CD4-positive, alpha-beta T cell treated with Interleukin-10 for 1 hour (primary cell): ENCODE measurements at regions not wholly inside any gene's neighbourhood (a gene's known extent, or its start where the extent isn't known, plus 50 kb on each side); places are given as distances from the start of the nearest gene placed in this dataset.

Experiments
- DNase-seq: peaks from one replicate; pipeline ENCODE4 v3.0.0-alpha.2; 2020

DNA sequence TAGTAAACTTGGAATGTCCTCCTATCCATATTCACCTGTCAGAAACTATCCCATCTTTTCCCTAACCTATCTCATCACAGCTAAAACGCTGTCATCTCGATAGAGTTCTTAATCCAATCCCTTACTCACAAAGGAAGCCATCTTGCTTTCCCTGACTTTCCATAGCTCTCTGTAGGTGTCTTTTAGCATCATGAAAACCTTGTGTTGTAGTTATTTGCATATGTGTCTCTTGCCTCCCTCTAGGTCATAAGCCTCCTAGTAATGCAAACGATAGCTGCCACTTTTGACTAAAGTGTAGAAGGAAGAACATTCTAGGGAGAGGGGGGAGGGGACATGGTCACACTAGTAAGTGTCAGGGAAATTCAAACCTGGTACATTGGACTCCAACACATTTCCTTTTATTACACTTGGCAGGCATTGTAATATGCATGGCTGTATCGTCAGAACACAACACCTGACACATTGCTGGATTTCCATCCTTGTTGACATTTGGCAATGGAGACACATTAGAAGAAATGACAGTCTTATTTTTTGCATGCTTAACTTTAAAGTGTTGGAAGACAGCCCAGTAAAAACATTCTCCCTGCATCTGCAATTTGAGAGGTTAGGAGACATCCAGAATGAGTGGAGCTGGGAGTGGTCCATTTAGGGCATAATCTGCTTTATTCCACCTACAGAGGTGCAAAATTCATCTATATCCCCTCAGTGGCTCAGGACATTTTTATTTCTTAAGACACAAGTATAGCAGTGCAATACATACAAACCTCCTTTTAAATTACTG is 283.4 kb downstream of the HAO1 start:
- DNase-seq = no peak

DNA sequence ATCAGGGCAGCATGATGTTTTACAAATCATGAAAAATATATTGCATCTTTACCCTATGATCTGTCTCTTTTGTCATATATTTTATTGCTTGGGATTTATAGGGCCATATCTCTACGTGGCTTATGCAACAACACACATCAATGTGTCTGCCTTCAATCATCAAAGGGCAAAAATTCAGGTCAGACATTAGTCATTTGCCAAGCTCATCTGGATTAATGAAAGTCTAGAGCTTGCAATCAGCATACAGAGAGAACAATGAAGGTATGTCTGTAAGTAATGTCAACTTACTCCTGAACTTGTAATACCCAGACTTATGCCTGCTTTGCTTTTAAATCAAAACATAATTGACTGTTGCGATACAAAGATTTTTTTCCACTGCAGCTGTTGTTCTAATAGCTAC is 282.7 kb downstream of the HAO1 start:
- DNase-seq = no peak

DNA sequence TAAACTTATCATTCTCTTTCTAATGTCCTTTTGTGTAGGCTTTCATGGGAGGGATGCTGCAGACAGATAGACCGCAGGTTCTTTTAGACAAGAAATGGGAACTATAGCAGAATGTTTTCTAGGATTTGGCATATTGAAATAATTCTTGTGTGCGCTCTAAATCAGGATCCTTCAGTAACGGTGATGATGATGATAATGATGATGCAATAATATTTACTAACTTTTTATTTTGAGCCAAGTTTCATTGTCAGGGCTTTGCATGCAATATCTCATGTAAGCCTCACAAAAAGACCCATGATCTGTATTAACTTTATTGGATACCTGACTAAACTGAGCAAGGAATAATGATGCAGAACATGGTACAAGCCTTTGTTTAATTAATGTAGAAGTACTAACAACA is 280.1 kb downstream of the HAO1 start:
- DNase-seq = no peak

DNA sequence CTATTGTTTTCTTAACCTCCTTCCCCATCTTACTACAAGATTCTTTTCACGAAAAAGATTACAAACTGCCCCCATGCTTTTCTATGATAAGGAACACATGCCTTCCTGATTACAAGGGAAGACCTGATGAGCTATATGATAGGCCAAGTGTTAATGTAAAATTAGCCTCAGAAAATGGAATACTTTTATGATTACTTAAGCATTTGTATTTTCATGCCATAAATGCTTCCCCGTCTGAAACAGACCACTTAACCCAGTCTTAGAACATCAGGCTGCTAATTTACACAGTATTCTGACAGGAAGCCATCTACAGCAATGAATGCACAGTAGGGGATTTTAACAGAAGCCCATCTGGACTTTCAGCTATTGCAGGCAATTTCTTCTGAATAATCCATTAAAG is 274.9 kb downstream of the HAO1 start:
- DNase-seq = no peak

DNA sequence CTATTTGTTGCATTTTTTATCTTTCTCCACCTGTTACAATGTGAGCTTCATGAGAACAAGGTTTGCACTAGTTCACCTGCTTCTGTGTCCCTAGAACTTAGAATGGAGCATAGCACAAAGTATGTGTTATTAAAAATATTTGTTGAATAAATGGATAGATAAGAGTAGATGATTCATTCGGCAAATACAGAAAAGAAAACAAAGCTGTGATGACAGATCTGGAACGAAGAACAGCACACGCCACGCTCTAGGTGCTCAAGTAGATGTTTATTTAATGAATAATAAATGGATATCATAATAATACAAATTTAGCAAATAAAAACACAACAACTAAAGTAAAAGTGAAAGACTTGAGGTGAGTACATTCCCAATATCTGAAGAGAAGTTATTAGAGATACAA is 273.1 kb downstream of the HAO1 start:
- no peak for DNase-seq

DNA sequence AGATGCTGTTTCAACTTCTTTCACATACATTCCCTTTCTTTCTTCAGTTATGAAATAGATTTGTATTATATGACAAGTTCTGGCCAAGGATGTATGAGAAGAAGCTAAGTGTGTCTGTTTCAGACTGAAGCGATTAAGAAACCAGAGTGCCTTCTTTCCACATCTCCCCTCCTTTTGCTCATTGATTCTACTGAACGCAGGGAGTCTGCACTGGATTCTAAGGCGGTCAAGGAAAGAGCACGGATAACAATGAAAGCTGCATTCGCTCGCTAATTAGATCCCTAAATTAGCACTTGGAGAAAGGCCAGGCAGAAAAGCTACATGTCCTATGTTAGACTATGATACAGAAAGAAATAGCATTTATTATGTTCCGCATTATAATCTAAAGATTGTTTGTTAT is 267.7 kb downstream of the HAO1 start:
- DNase-seq = no peak

DNA sequence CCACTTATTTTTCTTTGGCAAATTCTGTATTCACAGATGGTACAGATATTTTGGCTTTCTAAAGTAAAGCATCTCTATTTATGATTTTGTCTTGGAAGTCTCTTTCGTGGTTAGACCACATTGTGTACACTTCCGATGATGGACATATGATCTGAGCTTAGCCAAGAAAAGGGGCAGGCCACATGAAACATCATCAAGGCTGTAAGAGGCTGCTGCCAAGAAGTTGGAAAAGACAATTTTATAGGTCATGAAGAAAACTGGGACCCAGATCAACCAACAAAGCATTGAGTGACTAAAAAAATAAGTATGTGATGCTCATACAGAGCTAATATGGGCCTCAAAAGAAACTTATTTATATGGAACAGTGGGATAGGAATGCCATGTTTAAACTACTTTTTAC is 266.4 kb downstream of the HAO1 start:
- no peak for DNase-seq

DNA sequence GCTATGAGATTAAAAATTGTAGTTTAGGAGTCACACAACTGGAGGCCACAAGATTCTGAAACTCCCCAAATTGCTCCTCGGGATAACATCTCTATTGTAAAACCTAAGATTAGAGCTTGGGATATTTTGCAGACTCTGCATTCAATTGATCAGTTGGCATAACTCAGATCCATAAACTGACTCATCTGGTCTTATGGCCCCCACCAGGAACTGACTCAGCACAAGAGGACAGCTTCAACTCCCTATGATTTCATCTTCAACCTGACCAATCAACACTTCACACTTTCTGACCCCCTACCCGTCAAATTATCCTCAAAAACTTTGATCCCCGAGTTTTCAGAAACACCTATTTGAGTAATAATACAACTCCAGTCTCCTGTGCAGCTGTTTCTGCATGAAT is 257.3 kb downstream of the HAO1 start:
- DNase-seq = no peak

DNA sequence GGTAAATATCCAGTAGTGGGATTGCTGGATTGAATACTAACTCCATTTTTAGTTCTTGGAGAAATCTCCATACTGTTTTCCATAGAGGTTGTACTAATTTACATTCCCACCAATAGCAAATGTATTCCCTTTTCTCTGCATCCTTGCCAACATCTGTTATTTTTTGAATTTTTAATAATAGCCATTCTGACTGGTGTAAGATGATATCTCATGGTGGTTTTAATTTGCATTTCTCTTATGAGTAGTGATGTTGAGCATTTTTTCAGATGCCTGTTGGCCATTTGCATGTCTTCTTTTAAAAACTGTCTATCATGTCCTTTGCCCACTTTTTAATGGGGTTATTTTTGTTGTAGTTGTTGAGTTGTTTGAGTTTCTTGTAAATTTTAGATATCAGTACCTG is 253.2 kb downstream of the HAO1 start:
- no peak for DNase-seq

DNA sequence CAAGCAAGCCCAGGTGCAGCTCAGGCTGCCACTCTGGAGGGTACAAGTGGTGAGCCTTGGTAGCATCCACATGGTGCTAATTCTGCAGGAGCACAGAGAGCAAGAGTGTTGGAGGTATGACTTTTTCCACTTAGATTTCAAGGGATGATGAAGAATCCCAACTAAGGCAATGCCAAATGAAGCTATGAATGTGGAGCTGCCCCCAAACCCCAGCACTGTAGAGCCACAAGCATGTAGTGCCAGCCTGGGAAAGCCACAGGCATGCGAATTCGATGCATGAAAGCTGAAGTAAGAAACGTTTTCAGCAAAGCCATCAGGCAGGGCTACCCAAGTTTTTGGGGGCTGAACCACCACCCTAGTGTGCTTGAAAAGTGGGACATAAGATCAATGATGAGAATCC is 251.1 kb downstream of the HAO1 start:
- DNase-seq = no peak

DNA sequence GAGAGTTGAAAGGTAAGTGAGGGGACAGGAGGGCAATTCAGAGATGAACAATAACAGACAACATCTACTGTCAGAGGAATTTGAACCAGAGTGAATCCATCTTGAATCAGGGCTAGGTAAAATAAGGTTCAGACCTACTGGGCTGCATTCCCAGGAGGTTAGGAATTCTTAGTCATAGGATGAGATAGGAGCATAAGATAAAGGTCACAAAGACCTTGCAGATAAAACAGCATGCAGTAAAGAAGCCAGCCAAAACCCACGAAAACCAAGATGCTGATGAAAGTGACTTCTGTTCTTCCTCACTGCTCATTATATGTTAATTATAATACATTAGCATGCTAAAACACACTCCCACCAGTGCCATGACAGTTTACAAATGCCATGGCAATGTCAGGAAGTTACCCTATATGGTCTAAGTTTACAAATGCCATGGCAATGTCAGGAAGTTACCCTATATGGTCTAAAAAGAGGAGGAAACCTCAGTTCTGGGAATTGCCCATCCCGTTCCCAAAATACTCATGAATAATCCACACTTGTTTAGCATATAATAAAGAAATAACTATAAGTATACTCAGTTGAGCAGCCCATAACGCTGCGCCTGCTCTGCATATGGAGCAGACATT is 248.5 kb downstream of the HAO1 start:
- no peak for DNase-seq

DNA sequence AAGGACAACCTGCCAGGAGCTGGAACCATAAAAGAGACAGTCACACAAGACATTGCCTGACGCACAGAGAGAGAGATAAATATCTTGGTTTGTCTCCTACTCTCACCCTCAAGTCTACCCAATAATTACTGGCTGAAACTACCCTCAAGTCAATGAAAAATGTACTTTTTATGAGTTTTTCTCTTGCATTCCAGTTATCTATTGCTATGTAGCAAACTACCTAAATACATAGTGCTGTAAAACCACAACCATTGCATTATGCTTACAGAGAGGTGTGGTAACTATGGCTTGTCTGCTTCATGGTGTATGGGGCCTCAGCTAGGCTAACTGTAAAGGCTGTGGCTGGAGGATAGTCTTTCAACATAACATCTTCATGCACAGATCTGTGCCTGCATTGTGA is 247.8 kb downstream of the HAO1 start:
- no peak for DNase-seq

DNA sequence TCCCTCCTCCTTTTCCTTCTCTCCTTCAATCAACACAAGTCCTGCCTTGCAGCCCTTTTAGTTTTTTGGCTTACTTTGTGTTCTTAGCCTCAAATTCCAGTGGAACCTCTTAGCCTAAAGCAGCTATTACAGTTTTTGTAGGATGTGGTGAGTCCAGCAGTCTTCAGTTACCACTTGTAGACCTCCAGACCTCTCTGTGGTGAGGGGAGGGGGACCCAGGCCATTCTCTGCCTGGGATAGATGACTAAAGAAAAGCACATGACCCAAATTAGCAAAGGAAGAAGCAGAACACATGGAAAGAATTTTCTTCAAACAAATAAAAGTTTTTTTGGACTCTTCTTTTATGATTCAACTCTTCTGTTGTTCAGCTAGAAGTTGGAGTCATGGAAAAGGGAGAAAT is 246.5 kb downstream of the HAO1 start:
- no peak for DNase-seq

DNA sequence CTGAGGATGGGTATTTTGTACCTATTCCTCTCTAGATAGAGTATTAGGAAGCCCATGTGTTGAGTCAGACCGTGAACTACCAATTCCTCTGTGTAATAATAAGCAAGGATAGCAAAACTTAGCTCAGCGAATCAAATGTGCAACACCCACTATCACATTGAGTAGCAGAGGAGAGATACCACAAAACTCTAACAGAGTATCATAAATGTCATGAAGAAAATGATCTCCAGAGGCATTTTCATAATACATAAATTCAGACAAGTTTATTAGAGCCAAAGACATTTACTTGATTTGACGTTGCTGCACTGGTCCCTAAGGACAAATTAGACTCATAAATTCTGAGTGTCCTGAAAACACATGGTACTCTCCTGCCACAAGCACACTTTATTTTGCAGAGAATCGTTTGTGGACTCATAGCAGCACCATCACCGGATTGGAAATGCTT is 245.2 kb downstream of the HAO1 start:
- DNase-seq = no peak

DNA sequence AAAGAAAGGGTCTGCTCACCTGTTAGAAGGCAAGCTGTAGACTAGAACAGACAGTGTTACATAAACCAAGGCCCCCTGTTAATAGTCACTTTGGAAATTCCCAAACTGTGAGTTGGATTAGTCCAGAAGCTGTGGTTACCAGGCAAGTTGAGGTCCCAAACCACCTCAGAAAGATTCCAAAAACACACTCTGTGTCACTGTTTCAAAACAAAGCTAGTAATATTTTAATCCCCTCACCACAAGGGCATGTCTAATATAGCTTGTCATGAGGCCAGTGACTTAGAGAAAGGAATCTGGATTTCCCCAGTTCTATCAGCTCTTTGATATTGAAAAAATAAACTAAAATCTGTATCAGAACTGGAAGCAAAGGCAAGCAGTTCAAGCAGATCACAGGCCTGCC is 244.6 kb downstream of the HAO1 start:
- no peak for DNase-seq

DNA sequence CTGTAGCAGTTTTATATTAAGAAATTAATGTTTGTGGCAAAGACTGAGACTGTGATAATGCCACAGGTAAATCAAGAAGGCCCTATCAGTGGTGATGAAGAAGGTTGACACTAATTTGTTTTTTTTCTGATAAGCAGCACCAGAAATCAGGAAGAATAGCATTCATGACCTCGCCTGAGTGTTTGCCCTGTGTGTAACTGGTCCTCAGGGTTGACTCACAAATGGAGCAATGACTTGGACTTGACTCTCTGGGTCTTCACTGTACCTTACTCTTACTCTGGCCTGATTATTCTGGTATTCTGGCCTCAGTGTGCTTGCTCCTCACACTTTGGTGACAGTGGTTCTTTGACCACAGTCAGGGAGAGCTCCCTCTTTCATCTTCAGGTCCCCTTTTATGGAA is 243.9 kb downstream of the HAO1 start:
- no peak for DNase-seq

DNA sequence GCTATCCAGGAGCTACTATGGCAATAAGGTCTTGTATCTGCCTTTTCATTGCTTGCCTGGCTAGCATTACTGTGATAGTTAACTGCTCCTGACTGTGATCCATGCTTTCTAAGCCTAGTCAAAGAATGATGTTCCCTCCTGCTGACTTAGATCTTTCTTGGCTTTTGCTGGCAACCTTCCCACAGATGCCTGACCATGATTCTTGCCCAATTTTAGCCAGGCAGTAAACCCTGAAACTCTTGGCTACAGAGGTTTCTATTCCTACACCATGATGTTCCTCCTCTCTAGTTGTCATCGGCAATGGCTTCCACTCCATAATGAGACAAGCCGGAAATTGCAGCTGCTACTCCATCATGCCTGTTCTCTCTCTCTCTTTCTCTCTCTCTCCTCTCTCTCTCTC is 238.1 kb downstream of the HAO1 start:
- DNase-seq = no peak

DNA sequence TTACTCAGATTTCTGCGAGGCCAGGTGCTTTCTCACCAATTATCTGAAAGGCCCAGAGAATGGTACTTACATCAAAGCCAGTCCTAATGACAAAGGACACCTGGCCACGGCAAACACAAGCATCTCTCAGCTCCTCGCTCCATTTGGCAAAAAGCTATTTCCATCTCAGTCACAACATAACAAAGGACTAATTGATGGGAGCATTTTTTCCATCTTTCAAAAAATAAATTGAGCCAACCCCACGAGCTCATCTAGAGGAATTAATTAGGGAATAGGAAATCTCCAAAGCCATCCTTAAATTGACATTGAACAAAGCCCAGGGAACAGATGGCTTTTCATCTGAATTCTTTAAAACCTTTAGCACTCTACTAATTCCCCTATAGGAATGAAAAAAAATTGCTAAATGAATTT is 236.7 kb downstream of the HAO1 start:
- DNase-seq = no peak

DNA sequence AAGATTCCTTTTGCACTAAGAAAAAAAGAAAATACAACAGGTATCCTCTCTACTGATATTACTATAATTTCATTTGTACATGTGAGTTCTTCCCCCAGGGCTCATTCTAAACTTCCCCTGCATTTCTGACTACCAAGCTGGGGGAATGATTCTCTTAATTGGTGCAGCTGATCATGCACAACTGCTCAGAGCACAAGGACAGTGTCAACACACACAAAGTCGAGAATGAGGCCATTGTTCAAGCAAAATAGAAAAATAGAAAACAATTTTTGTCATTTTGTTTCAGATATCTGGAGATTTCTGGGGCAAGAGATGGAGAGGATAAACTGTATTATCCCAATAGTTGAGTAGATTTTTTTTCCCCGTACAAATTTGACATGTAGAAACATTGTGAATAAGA is 236.3 kb downstream of the HAO1 start:
- DNase-seq = no peak

DNA sequence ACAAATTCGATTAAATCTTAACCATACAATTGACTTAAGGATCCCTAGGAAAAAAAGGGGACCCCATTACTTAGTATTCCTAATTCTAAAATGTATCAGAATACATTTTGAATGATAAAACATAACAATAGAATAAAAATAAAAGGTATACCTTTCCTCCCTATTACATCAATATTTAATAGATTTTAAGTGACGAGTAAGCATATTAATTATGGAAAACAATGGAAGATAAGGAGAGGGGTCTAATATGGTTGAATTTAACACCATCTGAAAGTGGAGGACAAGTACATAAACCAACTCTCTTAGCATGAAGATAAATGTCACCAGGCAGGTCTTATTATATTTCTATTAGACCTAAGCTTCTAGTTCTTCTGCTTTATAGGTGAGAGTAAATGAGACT is 232.1 kb downstream of the HAO1 start:
- no peak for DNase-seq

DNA sequence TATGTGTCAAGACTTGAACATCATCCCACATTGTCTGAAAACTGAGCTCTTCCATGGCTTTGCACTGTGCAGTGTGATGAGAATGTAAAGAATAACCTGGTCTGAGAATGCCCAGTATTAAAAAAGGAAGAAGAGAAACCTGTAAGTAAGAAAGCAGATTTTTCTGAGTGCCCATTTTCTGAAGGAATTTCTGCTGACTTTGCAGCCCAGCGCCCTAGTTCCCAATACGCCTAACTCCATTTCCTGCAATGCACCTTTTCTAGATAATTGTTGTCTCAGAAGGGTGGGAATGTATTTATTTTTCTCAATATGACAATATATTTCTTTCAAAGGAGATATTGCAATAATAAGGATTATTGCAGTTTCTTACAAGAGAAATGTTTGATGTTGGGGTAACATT is 231.5 kb downstream of the HAO1 start:
- no peak for DNase-seq

DNA sequence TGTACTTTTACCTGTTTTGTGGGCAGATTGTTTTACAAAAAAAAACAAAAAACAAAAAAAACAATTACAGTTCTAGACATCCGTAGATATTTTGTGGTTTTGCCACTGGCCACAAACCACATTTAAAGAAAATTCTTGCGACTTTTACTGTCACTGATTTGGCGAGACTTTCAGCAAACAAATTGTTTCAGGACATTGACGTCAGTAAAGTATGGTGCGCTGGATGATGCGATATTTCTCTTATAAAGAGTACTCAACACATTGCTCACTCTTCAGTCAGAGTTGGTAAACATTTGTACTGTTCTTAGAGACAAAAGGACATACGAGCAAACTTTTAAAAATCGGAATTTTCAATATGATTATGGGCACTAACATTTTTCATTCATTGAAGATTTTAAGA is 229.8 kb downstream of the HAO1 start:
- no peak for DNase-seq

DNA sequence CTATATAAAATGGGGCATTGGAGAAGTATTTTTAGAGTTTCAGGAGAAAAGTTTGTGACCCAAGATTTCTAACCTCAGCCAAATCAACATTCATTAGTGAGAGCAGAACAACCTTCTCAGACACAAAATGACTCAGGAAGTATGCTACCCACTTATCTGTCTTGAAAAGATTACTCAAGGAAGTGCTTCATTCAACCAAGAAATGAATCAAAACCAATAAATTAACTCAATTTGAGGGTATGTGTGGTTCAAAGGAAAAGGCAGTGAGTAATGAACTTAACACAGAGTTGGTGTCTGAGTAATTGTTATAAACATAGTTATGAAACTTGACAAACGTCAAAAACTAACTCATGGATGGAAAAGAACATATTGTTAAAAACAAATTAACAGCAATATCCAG is 227.6 kb downstream of the HAO1 start:
- no peak for DNase-seq

DNA sequence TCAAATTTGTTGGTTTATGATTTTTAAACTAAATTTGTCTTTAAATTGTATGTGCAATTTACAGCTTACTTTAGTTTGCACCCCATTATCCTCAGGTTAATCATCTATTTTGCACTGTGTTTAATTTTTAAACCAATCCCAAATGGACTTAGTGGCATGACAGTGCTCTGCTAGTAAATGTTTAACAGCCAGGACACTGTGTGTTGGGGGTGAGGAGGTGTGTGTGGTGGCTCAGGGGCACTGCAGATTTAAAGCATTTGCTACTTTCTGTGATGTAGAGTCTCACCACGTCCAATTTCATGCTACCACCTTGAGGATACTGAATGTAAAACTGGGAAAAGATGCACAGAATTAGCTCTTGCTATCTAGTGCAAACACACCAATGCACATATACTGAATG is 225.7 kb downstream of the HAO1 start:
- DNase-seq = no peak
